ENCODE measurements at regions not wholly inside any gene's neighbourhood (a gene's known extent, or its start where the extent isn't known, plus 50 kb on each side); places are given as distances from the start of the nearest gene placed in this dataset.

- no peaks in the 10 kb centered on the region for H3K4me1 ChIP-seq
- no peaks in the 10 kb centered on the region for H3K36me3 ChIP-seq
- DNase-seq (ENCODE audit: extremely low spot score in 2 of 2), result no peak
- H3K4me3 ChIP-seq, result no peak overlapping the region
- TF ChIP-seq POLR2AphosphoS5 (IDR thresholded peaks at IDR 0.05; ENCODE audit: insufficient read depth in 1 of 2, low read depth in 1 of 2), result no peak
- TF ChIP-seq CTCF (IDR thresholded peaks at IDR 0.05), result no peak
- TF ChIP-seq POLR2A (IDR thresholded peaks at IDR 0.05), result no peak
- H3K27me3 ChIP-seq, result no peaks in the 10 kb centered on the region
- intact Hi-C loops (cut with DNase I), result no loop called here
- no peak overlapping the region for H3K27ac ChIP-seq
- H3K9me3 ChIP-seq, result no peaks in the 10 kb centered on the region
Observed at GRCh38 chr7:46026741-46027140, 105.7 kb upstream of the IGFBP3 start.

- intact Hi-C loops (cut with DNase I), result no loop called here
- TF ChIP-seq CTCF (IDR thresholded peaks at IDR 0.05) (no peak), POLR2AphosphoS5 (IDR thresholded peaks at IDR 0.05; ENCODE audit: insufficient read depth in 1 of 2, low read depth in 1 of 2) (no peak), POLR2A (IDR thresholded peaks at IDR 0.05) (no peak)
Observed at GRCh38 chr7:46024263-46024916, 103.3 kb upstream of the IGFBP3 start.

GRCh38 chr7:46022397-46022796 is 101.3 kb upstream of the IGFBP3 start:
- H3K36me3 ChIP-seq, result no peaks in the 10 kb centered on the region
- no peaks in the 10 kb centered on the region for H3K9me3 ChIP-seq
- no peak overlapping the region for H3K27ac ChIP-seq
- intact Hi-C loops (cut with DNase I), result no loop called here
- TF ChIP-seq CTCF (IDR thresholded peaks at IDR 0.05) (no peak), POLR2A (IDR thresholded peaks at IDR 0.05) (no peak), POLR2AphosphoS5 (IDR thresholded peaks at IDR 0.05; ENCODE audit: insufficient read depth in 1 of 2, low read depth in 1 of 2) (no peak)
- H3K4me1 ChIP-seq, result no peaks in the 10 kb centered on the region
- H3K4me3 ChIP-seq, result no peak overlapping the region
- no peak for DNase-seq (ENCODE audit: extremely low spot score in 2 of 2)
- no peaks in the 10 kb centered on the region for H3K27me3 ChIP-seq

More at GRCh38 chr7:46024263-46024916, 103.3 kb upstream of the IGFBP3 start:
- H3K9me3 ChIP-seq, result no peaks in the 10 kb centered on the region
- H3K27ac ChIP-seq, result no peak overlapping the region
- H3K4me3 ChIP-seq, result no peak overlapping the region
- no peaks in the 10 kb centered on the region for H3K4me1 ChIP-seq
- H3K36me3 ChIP-seq, result no peaks in the 10 kb centered on the region
- H3K27me3 ChIP-seq, result no peaks in the 10 kb centered on the region
- no peak for DNase-seq (ENCODE audit: extremely low spot score in 2 of 2)

- TF ChIP-seq CTCF (IDR thresholded peaks at IDR 0.05) (no peak), POLR2AphosphoS5 (IDR thresholded peaks at IDR 0.05; ENCODE audit: insufficient read depth in 1 of 2, low read depth in 1 of 2) (no peak), POLR2A (IDR thresholded peaks at IDR 0.05) (no peak)
- Histone ChIP-seq H3K9me3 (no peaks in the 10 kb centered on the region), H3K4me1 (no peaks in the 10 kb centered on the region), H3K27me3 (no peaks in the 10 kb centered on the region), H3K4me3 (no peak overlapping the region), H3K36me3 (no peaks in the 10 kb centered on the region), H3K27ac (no peak overlapping the region)
- intact Hi-C loops (cut with DNase I), result no loop called here
- no peak for DNase-seq (ENCODE audit: extremely low spot score in 2 of 2)
Observed at GRCh38 chr7:46015107-46015868, 94.2 kb upstream of the IGFBP3 start.

GRCh38 chr7:46011501-46011900 is 90.4 kb upstream of the IGFBP3 start:
- TF ChIP-seq POLR2AphosphoS5 (IDR thresholded peaks at IDR 0.05; ENCODE audit: insufficient read depth in 1 of 2, low read depth in 1 of 2), result no peak
- no peak for TF ChIP-seq POLR2A (IDR thresholded peaks at IDR 0.05)
- TF ChIP-seq CTCF (IDR thresholded peaks at IDR 0.05), result no peak
- H3K27me3 ChIP-seq, result no peaks in the 10 kb centered on the region
- DNase-seq (ENCODE audit: extremely low spot score in 2 of 2), result no peak
- no peaks in the 10 kb centered on the region for H3K4me1 ChIP-seq
- no peak overlapping the region for H3K27ac ChIP-seq
- no peaks in the 10 kb centered on the region for H3K36me3 ChIP-seq
- no peak overlapping the region for H3K4me3 ChIP-seq
- no peaks in the 10 kb centered on the region for H3K9me3 ChIP-seq
- intact Hi-C loops (cut with DNase I), result no loop called here
